HL-60 (cell line): ENCODE measurements at regions not wholly inside any gene's neighbourhood (a gene's known extent, or its start where the extent isn't known, plus 50 kb on each side); places are given as distances from the start of the nearest gene placed in this dataset.

Experiments used
- DNase-seq, 2 experiments: peaks; one replicate each; pipeline ENCODE4 v3.0.0-alpha.2; 2010 to 2020; ENCODE audit warnings: low read depth in 1 of 2, low spot score in 1 of 2
- H3K27ac ChIP-seq: fragments of 250-450 bp; sonication (Bioruptor Pico); replicated peaks from 2 replicates; pipeline ENCODE4 v1.5.1; 2020; ENCODE audit warnings: mild to moderate bottlenecking, moderate library complexity
- H3K27me3 ChIP-seq: fragments of 250-450 bp; sonication (Bioruptor Pico); 2 replicates; pipeline ENCODE4 v1.5.1; 2021; ENCODE audit warnings: mild to moderate bottlenecking, moderate library complexity; ENCODE audit not compliant: insufficient read depth, poor library complexity, severe bottlenecking
- H3K4me3 ChIP-seq: replicated peaks from 2 replicates; pipeline ENCODE4 v1.5.1; 2011; ENCODE audit warnings: mild to moderate bottlenecking, control low read depth, low read length; ENCODE audit not compliant: insufficient read depth
- CTCF ChIP-seq: IDR thresholded peaks from one replicate; pipeline ENCODE4 v1.5.1; 2011; ENCODE audit warnings: low read length, control low read depth, inconsistent platforms; ENCODE audit not compliant: insufficient read depth
- GABPA ChIP-seq: IDR thresholded peaks from 2 replicates; pipeline ENCODE4 v1.6.1; 2012; ENCODE audit warnings: low read depth
- POLR2AphosphoS5 ChIP-seq: IDR thresholded peaks from 2 replicates; pipeline ENCODE4 v1.6.1; 2012; ENCODE audit warnings: low read depth
- REST ChIP-seq: IDR thresholded peaks from 2 replicates; pipeline ENCODE4 v1.6.1; 2012; ENCODE audit warnings: low read depth; ENCODE audit not compliant: insufficient replicate concordance
- SPI1 ChIP-seq: IDR thresholded peaks from 2 replicates; pipeline ENCODE4 v1.6.1; 2012; ENCODE audit warnings: low read depth, mild to moderate bottlenecking, borderline replicate concordance

- TF ChIP-seq SPI1 (no peak), CTCF (peak; percentile 46)
- H3K4me3 ChIP-seq = no peak overlapping the region
- no peak overlapping the region for H3K27ac ChIP-seq
- peak; percentile 6 to 67 for DNase-seq
- no peaks in the 10 kb centered on the region for H3K27me3 ChIP-seq
Observed at GRCh38 chr4:101730291-101731117, 60.0 kb upstream of the BANK1 start.

- no peak overlapping the region for H3K4me3 ChIP-seq
- no peak for DNase-seq
- no peak for TF ChIP-seq GABPA
- TF ChIP-seq CTCF = no peak
- TF ChIP-seq POLR2AphosphoS5 = no peak
- TF ChIP-seq REST = no peak
- no peak for TF ChIP-seq SPI1
- H3K27me3 ChIP-seq = no peaks in the 10 kb centered on the region
- H3K27ac ChIP-seq = no peak overlapping the region
Observed at GRCh38 chr4:101727238-101727637, 63.3 kb upstream of the BANK1 start.

GRCh38 chr4:101724093-101724492 lies 66.4 kb upstream of the BANK1 start:
- TF ChIP-seq POLR2AphosphoS5 = no peak
- TF ChIP-seq GABPA = no peak
- TF ChIP-seq CTCF = no peak
- no peak for TF ChIP-seq REST
- TF ChIP-seq SPI1 = no peak
- H3K27me3 ChIP-seq = no peaks in the 10 kb centered on the region
- H3K27ac ChIP-seq = no peak overlapping the region
- DNase-seq = no peak
- no peak overlapping the region for H3K4me3 ChIP-seq

- DNase-seq = no peak
- no peaks in the 10 kb centered on the region for H3K27me3 ChIP-seq
- H3K4me3 ChIP-seq = no peak overlapping the region
- TF ChIP-seq CTCF (no peak), SPI1 (peak; percentile 44; the same call in 1 of the 2 replicates)
- H3K27ac ChIP-seq = no peak overlapping the region
Observed at GRCh38 chr4:101718810-101719209, 71.7 kb upstream of the BANK1 start.
